ENCODE measurements at regions not wholly inside any gene's neighbourhood (a gene's known extent, or its start where the extent isn't known, plus 50 kb on each side); places are given as distances from the start of the nearest gene placed in this dataset.

- TF ChIP-seq OSR2 (tag by site-specific recombination; IDR thresholded peaks at IDR 0.05) (no peak), ZBTB17 (tag by site-specific recombination; IDR thresholded peaks at IDR 0.05) (no peak), ZNF398 (tag by site-specific recombination; IDR thresholded peaks at IDR 0.05) (no peak), ZNF354C (tag by site-specific recombination; IDR thresholded peaks at IDR 0.05; ENCODE audit: borderline replicate concordance, low read depth) (no peak), ZNF830 (tag by site-specific recombination; IDR thresholded peaks at IDR 0.05; ENCODE audit: low read depth) (no peak), YY1 (tag by site-specific recombination; IDR thresholded peaks at IDR 0.05) (no peak), ZNF2 (tag by site-specific recombination; IDR thresholded peaks at IDR 0.05) (no peak), ZNF571 (tag by site-specific recombination; IDR thresholded peaks at IDR 0.05) (no peak)
- TF ChIP-seq, protein P1, sequence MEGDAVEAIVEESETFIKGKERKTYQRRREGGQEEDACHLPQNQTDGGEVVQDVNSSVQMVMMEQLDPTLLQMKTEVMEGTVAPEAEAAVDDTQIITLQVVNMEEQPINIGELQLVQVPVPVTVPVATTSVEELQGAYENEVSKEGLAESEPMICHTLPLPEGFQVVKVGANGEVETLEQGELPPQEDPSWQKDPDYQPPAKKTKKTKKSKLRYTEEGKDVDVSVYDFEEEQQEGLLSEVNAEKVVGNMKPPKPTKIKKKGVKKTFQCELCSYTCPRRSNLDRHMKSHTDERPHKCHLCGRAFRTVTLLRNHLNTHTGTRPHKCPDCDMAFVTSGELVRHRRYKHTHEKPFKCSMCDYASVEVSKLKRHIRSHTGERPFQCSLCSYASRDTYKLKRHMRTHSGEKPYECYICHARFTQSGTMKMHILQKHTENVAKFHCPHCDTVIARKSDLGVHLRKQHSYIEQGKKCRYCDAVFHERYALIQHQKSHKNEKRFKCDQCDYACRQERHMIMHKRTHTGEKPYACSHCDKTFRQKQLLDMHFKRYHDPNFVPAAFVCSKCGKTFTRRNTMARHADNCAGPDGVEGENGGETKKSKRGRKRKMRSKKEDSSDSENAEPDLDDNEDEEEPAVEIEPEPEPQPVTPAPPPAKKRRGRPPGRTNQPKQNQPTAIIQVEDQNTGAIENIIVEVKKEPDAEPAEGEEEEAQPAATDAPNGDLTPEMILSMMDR (tag by site-specific recombination; IDR thresholded peaks at IDR 0.05) = no peak
These were observed 195.1 kb downstream of the IPO8 start for GRCh38 chr12:30500532-30500931.

Measured in HEK293 (cell line).